Left ventricle myocardium superior (tissue), 1 donor: ENCODE measurements at regions not wholly inside any gene's neighbourhood (a gene's known extent, or its start where the extent isn't known, plus 50 kb on each side); places are given as distances from the start of the nearest gene placed in this dataset.

Experiments
- ATAC-seq: fragments of 200-7000 bp; cut with Tn5 transposase; one replicate; pipeline ENCODE4 v1.9.1; 2020; ENCODE audit warnings: mild to moderate bottlenecking, moderate library complexity
- DNase-seq: peaks from one replicate; pipeline ENCODE4 v3.0.0-alpha.2; 2020
- intact Hi-C: fragments of 100-400 bp; cut with micrococcal nuclease; formaldehyde crosslinking; loops from one replicate; pipeline ENCODE4 v1.11.0; 2022
- donor health status: DM: no; HTN: yes; CAD: no; lungs with severe emphysema.

DNA sequence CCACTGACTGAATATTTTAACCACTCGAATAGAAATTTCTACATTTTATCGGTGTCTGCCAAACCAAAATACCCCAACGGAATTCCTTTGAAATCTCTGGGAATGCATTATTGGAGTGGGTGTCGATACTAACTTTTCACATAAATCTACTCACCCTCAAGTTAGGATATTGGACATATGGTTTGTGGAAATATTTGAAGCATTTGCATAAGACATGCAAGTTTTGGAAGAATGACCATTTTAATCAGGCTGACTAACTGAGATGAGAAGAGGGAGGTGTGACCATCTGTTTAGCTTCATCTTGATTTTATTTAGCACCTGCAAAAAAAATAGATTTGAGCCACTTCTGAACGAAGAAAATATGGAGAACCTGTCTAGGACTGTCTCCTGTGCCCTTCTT lies 61.2 kb downstream of the KLF6 start:
- no peak for ATAC-seq
- intact Hi-C loops = no loop called here
- no peak for DNase-seq

DNA sequence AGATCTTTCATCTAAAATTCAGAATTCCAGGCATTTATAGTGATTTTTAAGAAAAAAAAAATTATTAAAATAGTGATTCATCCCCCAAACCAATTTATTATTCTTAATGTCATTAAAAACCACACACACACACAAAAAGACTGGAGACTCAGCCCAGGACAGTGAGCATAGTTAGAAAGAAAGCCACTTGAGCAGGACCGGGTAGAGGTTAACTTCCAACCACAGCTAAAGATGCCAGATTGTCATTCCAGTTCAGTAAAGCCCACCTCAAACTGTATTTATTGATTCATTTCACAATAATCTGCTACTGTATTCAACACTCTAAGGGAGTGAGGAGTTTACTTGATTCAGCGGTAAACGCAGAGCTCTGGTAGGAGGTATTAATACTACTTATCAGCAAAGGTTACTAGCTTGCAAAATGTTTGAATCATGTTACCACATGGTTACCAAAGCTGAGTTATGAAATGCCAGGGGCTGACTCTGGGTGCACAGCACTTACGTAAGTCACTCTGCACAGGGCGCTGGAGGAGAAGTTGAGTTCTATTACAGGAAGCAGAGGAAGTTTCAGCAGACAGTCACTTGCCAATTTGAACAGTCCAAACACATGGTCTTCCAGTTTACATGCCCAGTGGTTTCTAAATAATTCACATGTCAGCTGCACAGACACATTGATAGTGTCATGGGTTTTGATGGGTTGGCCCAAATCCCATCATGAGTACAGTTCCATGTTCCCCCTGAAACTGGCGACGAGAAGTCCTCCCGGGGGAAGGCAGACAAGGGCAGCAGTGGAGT lies 64.6 kb downstream of the KLF6 start:
- intact Hi-C loops = no loop called here
- peak; percentile 35 for DNase-seq
- ATAC-seq = peak; percentile 95

DNA sequence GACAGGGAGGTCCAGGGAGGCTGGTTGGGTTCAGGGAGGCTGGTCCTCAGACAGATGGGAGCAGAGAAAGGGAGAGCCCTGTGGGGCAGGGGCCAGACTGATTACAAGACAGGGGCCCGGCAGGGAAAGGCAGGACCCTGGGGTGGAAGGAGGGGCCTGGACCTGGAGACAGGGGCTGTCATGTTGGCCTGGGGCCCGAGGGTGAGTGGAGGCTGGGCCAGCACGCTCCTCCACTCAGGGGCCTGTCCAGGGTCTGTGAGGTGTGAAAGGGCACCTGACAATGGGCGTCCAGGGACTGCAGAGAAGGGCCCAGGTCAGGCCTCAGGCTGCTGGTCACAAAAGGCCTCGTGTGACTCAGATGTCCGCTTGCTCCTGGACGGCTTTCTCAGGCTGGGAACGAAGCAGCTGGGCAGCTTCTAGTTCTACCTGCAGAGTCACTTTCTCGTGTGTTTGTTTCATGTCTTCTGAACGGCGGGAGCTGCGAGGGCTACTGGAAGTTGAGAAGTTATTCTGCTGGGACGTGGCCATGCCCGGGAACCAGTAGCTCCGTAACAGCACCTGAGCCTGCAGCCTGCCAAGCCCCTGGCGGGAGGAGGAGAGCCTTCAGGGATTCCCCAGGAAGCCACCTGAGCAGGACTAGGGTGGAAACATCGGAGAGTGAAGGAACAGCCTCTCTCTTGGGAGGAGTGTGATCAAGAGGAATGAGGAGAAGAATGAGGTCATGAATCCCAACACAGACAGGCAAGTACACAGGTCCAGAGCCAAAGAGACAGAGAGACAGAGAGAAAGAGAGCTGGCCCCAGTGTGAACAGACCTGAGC lies 65.8 kb downstream of the KLF6 start:
- intact Hi-C loops = no loop called here
- ATAC-seq (no peak), DNase-seq (no peak)

DNA sequence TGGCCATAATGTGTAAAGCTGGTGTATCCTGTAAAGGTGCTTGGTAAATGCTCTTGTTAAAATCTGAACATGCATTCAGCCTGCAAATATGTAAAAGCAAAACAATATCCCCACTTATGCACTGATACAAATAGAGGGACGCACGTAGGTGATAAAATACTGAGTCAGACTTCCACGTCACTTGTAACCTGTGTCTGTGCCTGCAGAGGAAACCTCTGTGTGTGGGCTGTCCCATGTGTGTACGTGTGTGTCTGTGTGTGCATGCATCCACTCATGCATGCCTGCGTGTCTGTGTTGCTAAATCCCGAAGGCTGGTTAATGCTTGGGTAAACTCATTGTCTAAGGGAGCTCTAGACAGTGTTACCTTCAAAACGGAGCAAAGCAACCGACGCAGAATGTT lies 68.9 kb downstream of the KLF6 start:
- intact Hi-C loops = no loop called here
- ATAC-seq = no peak
- DNase-seq = no peak

DNA sequence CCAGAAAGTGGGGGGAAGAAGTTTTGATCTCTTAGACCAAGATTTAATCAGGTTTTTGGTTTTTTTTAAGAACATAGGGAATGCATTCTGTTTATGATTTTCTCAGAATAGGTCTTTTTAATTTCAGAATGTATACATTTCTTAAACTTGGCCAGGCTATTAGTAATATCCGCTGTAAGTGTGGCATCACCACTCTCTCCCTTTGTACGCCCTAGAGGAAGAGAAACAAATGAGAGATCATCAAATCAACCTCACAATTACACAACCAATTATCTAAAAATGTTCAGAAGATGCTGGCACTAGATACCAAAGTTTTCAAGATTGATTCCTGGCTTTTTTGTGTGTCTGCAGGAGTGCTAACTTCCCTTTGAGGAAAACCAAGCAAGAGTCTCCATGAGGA lies 70.0 kb downstream of the KLF6 start:
- DNase-seq (no peak), ATAC-seq (no peak)
- intact Hi-C loops = no loop called here

DNA sequence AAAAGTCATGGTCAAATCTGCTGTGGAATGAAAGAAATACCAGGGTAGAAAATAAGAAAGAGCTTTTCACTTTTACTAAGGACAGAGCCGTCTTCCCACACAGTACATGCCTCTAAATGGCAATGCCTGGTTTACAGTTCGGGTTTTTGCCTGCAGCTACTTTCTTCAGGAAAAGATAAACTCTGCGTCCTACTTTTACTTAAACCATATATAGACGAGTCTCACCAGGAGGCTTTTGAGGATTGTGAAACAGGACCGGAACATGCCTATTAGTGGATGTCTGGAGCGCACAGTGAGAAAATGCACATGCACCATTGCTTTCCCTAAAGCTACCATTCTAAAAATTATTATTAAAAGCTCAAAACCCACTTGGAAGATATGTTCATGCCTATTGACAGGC lies 70.5 kb downstream of the KLF6 start:
- DNase-seq (no peak), ATAC-seq (no peak)
- intact Hi-C loops = no loop called here

DNA sequence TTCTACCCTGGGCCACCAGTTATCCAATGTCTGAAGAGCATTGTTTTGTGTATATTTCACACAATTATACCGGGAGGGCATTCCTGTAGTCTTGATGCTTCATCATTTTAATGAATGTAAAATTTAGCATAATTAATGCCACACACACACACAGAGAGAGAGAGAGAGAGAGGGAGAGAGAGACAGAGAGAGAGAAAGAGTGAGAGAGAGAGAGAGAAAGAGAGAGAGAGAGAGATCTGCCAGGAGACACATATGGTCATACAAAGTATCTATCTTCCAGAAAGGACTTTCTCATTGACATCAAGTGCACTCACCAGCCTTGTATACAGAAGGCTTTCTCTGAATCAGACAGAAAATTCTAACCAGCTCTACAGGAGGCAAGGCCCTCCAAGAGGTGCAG lies 72.3 kb downstream of the KLF6 start:
- DNase-seq = no peak
- no peak for ATAC-seq
- intact Hi-C loops = no loop called here

DNA sequence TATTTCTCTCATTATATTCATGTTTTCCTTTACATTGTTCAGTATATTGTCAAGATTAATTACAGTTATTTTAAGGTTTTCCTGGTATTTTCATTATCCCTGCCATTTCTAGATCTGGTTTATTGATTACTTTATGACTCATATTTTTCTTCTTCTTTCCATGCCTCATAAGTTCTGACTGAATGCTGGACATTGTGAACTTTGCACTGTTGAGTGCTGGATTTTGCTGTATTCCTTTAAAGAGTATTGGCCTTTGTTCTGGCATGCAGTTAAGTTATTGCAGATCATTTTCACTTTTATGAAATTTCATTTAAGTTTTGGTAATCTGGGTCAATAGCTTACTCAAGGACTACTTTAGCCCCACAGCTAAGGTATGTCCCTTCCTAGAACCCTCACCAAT lies 73.1 kb downstream of the KLF6 start:
- no peak for ATAC-seq
- intact Hi-C loops = no loop called here
- DNase-seq = no peak

DNA sequence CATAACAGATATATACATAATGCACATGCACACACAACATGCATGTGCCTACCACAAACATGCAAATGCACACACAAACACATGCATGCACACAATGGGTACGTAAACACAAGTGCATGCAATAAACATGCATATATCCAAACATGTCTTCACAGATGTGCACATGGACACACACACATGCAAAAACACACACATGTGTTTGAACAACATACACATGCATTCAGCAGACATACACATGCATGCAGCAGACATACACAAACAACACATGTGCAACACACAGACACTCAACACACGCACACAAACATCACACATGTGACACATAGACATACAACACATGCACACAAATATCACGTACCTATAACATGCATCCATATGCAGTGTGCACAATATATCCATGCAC lies 74.2 kb downstream of the KLF6 start:
- intact Hi-C loops = no loop called here
- DNase-seq (no peak), ATAC-seq (no peak)

DNA sequence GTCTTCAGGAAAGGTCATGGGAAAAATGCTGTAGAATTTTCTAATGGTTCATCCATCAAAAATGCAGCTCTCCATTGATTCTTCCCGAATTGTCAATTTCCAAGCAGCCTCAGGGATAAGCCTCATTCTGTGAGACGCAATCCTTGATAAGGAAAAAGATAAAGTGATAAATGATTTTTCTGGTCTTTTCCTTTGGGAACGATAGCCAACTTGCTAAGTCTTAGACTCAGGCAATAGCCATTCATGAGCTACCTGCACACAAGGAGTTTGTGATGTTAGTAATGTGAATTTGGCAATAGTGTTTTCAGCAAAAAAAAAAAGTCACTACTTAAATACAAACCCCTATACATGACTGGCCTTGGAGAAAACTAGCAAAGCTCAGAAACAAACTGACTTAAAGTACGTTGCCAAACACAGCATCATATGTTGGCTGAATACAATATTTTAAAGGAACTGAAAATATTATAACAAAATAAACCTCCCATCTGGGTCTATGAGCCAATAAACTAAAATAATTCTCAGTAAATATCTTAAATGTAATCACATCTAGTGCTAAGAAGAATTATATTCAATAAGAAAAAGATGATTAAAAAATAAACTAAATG lies 75.5 kb downstream of the KLF6 start:
- no peak for ATAC-seq
- no peak for DNase-seq
- intact Hi-C loops = no loop called here

DNA sequence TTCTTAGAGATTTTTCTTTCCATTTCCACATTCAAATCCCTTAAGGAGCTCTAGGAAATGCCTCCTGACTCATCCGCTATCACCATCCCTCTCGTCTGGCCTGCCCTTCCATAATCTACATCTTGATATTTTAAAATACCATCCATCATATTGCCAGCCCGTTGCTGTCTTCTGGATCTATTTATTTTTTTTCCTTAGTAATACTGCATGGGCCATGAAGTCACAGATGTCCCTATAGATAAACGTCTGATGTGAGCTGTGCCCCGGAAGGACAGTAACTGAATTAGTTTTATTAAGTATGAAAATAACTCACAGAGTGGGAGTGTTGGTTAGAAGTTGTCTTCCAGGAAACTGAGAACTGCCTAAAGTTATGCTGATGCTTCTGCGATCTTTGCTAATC lies 76.2 kb downstream of the KLF6 start:
- no peak for ATAC-seq

DNA sequence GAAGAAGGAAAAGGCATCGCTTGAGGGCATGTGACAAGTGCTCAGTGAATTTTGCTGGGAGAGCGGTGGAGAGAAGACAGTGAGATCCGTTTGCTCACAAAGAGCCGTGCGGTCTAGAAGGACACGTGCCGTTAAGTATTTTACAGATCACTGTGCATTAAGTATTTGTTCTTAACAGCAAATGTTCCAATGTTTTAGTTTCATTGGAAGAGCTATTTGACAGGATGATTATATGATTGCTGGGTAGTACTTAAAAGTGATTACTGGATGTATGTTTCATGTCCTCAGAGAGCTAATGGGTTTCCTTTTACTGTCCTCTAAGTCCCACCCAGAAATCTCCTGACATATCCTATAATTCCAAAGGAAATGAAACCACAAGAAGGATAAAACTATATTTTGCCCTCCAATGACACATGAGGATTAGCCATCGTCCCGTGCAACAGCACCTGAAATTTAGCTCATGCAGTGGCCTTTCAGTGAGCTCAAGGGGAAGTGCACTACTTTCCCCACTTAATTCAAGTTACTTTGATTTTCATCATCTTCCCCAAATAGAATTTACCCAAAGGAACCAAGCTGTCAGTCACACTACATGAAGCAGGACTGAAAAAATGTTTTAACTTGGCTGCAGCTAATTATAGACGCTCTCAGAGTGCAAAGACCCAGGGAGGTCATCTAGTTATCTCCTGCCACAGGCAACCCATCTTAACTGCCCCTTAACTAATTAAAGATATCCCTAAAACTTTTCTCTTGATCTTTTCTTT lies 80.3 kb downstream of the KLF6 start:
- DNase-seq = no peak
- intact Hi-C loops = no loop called here
- peak; percentile 80 for ATAC-seq

More for the DNA sequence above, 76.2 kb downstream of the KLF6 start:
- DNase-seq = no peak
- intact Hi-C loops = no loop called here

DNA sequence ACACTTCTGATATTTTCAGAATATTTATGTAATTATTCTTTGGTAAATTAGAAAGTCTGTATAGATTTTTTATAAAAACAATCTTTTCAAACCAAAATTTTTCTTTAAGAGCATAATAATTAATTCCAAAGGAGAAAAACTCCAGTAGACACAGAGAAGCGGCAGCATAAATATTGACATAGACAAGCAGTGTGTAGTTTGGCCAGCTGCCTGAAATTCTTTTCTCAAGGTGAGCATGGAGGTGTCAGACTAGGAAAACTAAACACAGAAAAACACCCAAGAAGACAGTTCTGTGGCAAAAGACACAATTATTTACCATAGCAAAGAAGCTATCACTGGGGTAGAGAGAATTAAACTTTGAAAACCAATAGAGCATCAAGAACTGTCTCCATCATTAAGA lies 82.4 kb downstream of the KLF6 start:
- intact Hi-C loops = no loop called here
- DNase-seq = no peak
- no peak for ATAC-seq

DNA sequence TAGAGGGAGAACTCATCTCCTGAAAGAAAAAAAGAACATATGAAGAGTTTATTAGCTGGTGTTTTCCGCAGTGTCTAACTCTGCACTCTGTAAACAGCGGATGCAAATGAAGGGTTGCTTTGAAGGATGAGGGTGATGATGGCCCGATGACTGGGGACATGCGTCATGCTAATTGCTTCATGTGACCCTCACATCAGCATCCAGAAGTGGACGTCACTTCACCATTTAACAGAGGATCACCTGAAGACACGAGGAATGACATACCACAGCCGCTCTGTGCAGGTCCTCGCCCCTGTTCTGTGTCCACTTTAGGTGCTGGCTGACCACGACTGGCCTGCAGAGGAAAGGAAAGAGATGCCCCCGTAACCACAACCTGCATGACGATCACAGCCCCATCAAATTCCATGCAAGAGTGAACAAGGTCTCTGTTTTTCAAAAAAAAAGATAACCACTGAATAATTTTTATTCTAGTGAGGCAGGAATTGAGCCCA lies 82.9 kb downstream of the KLF6 start:
- ATAC-seq (no peak), DNase-seq (no peak)
- intact Hi-C loops = no loop called here

DNA sequence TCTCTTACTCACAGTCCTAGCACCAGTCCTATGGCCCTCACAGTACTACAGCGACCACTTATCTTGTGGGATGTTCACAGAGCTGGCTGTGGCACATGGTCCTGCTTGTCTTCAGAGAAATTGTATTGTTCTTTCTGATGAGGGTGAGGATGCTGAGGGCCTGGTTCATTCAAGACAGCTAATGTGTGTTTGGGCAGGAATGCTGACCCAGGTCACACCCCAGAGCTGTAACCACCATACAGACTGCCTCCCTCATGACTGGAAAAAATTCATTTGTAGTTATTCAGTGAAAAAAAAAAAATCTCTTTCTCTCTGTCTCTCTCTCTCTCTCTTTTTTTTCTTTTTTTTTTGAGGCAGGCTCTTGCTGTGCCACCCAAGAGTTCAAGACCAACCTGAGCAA lies 83.5 kb downstream of the KLF6 start:
- DNase-seq (no peak), ATAC-seq (no peak)
- intact Hi-C loops = no loop called here

DNA sequence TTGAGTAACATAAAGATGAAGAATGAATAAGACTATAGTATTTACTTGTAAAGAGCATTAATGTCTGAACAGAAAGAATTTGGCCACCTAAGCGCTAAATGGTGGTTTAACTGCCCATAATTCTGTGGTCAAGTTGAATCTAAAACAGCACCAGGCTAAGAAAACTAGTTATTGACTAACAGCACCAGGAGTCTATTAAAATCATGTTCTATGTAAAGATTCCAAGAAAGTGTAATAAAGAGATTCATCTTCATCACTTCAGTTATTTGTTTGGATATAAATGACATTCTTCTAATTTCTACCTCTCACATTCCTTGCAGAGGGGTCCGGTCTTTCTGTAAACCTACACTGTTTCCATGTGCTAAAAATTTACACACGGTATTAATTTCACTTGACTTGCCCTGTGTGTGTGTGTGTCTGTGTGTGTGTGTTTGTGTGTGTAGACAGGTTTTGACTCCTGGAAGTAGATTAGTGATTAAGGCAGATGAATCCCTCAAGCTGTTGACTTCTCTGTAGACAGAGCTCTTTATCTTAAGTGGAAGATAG lies 84.4 kb downstream of the KLF6 start:
- no peak for ATAC-seq
- no peak for DNase-seq
- intact Hi-C loops = no loop called here

DNA sequence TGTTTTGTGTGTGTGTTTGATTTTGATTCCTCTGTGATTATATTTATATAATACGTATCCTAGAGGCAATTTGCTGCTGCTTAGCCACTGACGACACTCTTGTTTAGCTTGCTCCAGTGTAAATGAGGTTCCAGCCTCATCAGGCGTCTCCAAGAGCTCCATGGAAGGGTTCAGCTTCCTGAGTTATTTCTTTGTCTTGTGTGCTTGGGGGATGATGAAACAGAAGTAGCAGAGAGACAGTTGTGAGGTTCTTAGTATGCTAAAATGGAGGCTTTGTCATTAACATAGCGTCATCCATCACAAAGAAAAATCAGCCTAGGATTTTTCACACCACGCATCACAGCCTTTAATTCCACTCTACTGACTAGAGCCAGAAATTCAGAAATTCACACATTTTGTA lies 85.1 kb downstream of the KLF6 start:
- intact Hi-C loops = no loop called here
- DNase-seq (no peak), ATAC-seq (no peak)

DNA sequence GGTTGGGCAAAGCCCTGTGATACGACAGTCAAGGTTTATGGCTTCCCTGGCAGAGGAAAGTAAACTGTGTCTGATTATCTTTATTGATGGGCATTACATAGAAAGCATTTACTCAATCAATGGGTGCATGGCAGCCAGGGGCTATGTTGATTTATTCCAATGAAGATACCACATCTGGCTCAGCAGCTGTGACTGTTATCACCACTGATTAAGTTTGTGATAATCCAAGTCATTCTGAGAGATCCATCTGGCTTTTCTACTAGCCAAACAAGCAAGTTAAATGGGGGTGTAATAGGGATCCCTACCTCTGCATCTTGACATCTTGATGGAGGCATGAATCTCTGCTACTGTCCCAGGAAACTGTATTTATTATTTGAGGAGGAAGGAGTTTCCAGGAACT lies 86.7 kb downstream of the KLF6 start:
- ATAC-seq = no peak
- intact Hi-C loops = no loop called here
- DNase-seq = no peak

DNA sequence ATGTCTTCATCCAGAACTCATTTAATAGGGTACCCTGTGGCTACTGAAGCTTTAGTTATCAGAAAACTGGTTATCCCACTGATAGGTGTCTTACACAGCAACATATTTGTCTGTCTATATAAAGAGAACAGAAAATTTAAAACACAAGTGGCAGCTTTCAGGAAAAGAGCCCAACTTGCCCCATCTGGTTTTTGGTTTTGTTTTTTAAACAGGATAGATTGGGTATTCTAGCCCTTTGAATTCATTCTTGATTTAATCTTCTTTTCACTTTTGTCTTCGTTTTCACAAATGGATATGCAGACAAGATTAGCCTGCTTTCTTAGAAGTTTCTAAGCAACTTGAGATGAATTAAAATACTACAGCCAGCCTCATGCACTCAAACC lies 91.3 kb downstream of the KLF6 start:
- DNase-seq (no peak), ATAC-seq (no peak)
- intact Hi-C loops = no loop called here
